Ureter (tissue), 1 donor: ENCODE measurements at regions not wholly inside any gene's neighbourhood (a gene's known extent, or its start where the extent isn't known, plus 50 kb on each side); places are given as distances from the start of the nearest gene placed in this dataset.
"Not testable (repeated sequence)": the region's sequence is repeated elsewhere in the genome, so short reads cannot be mapped to it uniquely, and the experiment has no call there.

Experiments
- DNase-seq: peaks from one replicate; pipeline ENCODE4 v3.0.0-alpha.2; 2020; ENCODE audit warnings: low spot score
- donor health status: DM: yes; HTN: yes; CAD: no.

- no peak for DNase-seq
Measured at GRCh38 chr14:105900398-105901160, 374.2 kb downstream of the TMEM121 start.

- DNase-seq = no peak
Measured at GRCh38 chr14:105901226-105901625, 374.8 kb downstream of the TMEM121 start.

GRCh38 chr14:105902131-105902898 is 375.9 kb downstream of the TMEM121 start:
- DNase-seq = no peak

- DNase-seq = not testable (repeated sequence)
Measured at GRCh38 chr14:105902899-105903165, 376.4 kb downstream of the TMEM121 start.

- no peak for DNase-seq
Measured at GRCh38 chr14:105903971-105904370, 377.6 kb downstream of the TMEM121 start.

GRCh38 chr14:105904379-105904778 is 378.0 kb downstream of the TMEM121 start:
- no peak for DNase-seq

- DNase-seq = no peak
Measured at GRCh38 chr14:105905456-105905855, 379.1 kb downstream of the TMEM121 start.

- no peak for DNase-seq
Measured at GRCh38 chr14:105907276-105907675, 380.9 kb downstream of the TMEM121 start.

GRCh38 chr14:105908006-105908405 is 381.6 kb downstream of the TMEM121 start:
- DNase-seq = no peak

GRCh38 chr14:105908481-105908911 is 382.1 kb downstream of the TMEM121 start:
- no peak for DNase-seq

- DNase-seq = no peak
Measured at GRCh38 chr14:105909046-105909827, 382.9 kb downstream of the TMEM121 start.

- DNase-seq = not testable (repeated sequence)
Measured at GRCh38 chr14:105909828-105910120, 383.4 kb downstream of the TMEM121 start.

- no peak for DNase-seq
Measured at GRCh38 chr14:105910426-105910825, 384.0 kb downstream of the TMEM121 start.

GRCh38 chr14:105911006-105911847 is 384.8 kb downstream of the TMEM121 start:
- DNase-seq = no peak

GRCh38 chr14:105911848-105912292 is 385.5 kb downstream of the TMEM121 start:
- not testable (repeated sequence) for DNase-seq

- no peak for DNase-seq
Measured at GRCh38 chr14:105912641-105913180, 386.3 kb downstream of the TMEM121 start.

GRCh38 chr14:105913221-105913620 is 386.8 kb downstream of the TMEM121 start:
- DNase-seq = no peak

GRCh38 chr14:105913861-105914260 is 387.5 kb downstream of the TMEM121 start:
- DNase-seq = no peak

GRCh38 chr14:105914281-105914680 is 387.9 kb downstream of the TMEM121 start:
- not testable (repeated sequence) for DNase-seq

- no peak for DNase-seq
Measured at GRCh38 chr14:105914738-105915385, 388.5 kb downstream of the TMEM121 start.

GRCh38 chr14:105915546-105915945 is 389.2 kb downstream of the TMEM121 start:
- DNase-seq = not testable (repeated sequence)
